NCI-H524 (cell line): ENCODE measurements at regions not wholly inside any gene's neighbourhood (a gene's known extent, or its start where the extent isn't known, plus 50 kb on each side); places are given as distances from the start of the nearest gene placed in this dataset.

Source experiments
- DNase-seq, 2 experiments: peaks; one replicate each; lab custom pipeline; 2025; lab: John Stamatoyannopoulos, UW

DNA sequence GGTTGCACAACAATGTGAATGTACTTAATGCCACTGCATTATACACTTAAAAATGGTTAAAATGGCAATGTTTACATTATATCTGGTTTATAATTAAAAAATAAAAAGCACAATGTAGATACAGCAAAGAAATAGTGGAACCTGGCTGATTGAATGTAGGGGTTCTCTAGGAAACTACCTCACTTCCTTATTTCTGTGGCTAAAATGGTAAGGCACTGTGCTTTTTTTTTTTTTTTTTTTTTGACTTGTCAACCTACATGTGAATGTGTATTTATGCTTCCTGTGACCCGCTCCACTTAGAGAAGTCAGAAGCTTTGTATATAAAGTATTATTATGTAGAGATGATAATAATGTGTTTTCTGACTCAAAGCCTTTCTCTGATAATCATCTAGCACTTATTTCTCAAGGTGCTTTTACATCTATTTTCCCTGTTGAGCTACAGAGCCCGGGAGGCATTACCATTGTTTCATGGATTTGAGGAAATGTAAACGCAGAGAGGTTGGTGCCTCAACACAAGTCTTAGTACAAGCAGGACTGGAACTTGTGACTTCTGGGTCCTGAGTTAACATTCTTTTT lies 55.0 kb downstream of the SOX4 start:
- DNase-seq = no peak

DNA sequence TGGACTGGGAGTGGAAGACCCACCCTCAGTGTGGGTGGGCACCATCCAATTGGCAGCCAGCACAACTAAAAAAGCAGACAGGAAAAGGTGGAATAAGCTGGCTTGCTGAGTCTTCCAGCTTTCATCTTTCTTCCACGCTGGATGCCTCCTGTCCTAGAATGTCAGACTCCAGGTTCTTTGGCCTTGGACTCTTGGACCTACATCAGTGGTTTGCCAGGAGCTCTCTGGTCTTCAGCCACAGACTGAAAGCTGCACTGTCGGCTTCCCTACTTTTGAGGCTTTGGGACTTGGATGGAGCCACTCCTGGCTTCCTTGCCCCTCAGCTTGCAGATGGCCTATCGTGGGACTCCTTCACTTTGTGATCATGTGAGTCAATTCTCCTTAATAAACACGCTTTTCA lies 59.8 kb downstream of the SOX4 start:
- DNase-seq = no peak

DNA sequence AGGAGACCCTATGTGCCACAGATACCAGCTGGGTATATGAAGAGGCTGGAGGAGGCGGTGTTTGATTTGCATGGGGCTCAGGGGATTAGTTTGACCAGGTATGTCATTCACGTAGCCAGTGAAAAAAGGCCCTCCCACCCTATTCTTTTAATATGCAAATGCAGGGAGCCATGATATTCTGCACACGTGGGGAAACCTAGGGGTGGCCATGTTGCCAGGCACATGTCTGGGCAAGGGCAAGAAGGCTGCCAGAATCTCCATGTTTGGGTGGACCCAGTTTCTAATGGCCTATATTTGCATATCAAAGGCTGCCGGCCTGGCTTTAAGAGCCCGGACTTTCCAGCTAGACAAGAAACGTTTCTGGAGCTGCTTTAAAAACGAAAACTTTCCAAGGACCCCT lies 60.4 kb downstream of the SOX4 start:
- DNase-seq = no peak

DNA sequence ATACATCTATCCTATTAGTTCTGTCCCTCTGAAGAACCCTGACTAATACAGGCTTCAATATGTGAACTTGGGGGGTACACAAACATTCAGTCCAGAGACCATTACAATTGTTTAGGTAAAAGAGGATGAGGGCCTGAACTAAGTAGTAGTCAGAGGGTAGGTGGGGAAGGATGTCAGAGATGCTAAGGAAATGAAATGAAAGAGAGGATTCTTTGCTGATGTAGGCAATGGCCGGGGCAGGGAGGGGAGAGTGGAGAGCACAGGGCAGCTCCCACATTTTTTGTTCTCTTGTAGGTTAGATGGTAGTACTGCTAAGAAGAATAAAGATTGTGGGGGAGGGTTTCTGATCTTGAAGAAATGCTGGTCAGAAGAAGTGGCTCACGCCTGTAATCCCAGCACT lies 60.8 kb downstream of the SOX4 start:
- no peak for DNase-seq

DNA sequence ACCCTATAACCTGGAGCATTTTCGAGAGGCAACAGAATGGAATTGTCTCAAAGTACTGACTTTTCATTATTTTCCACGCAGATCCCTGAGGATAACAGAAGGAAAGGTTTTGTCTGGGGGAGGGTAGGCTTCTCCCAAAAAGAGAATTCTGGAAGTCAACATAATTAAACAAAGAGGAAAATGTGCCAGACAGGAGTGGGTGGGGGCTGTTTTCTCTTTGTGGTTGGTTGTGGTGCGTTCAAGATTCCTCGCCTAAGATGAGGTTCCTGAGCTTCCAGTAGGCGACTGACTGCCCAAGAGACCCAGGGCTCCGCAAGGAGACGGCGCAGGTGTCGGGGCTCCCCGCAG lies 70.4 kb downstream of the SOX4 start:
- DNase-seq = no peak

DNA sequence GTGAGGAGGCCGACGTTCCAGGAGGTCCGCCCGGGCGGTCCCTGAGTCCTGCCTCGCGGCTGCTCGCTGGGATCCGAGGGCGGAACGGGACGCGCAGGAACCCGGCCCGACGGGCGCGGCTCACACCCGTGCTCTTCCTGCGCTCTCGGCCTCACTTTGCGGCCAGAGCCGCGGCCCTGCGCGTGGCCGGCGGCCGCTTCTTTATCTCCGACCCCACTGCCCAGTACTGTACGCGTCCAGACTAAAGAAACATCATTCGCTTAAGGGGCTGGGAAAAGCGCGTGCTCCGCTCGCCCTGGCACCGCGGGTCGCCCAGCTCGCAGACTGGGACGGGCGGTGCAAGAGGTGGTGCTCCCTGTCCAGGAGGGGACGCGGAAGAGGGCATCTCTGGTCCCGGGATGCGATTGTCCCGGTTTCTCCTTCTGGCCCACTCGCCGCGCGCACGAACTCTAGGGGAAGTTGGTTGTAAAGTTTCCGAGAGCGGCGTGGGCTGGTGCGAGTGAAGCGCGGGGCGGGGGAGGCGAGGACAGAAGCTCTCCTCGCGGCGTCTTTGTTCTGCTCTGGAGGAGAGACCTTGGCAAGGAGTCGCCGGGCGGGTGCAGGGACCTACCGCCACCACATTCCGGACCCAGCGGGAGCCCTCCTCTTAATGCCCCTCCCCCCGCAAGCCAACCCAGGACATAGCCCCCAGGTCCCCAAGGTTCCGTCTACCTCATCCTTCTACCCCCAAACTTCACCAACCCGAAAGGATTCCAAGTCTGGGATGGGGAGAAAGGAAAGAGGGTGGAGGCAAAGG lies 71.0 kb downstream of the SOX4 start:
- DNase-seq = peak; percentile 7 to 25

DNA sequence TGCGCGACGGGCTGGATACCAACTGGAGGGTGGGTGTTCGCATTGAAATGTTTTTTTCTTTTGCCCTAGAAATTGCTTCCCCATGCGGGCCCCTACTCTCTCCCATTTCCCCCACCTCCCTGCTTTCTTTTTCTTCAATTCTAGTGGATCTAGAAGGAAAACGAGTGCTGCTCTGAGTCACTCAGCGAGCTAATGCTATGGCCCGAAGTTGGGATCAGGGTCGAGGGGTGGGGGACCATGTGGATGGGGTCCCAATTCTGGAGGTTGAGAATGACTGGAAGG lies 71.5 kb downstream of the SOX4 start:
- DNase-seq = no peak

DNA sequence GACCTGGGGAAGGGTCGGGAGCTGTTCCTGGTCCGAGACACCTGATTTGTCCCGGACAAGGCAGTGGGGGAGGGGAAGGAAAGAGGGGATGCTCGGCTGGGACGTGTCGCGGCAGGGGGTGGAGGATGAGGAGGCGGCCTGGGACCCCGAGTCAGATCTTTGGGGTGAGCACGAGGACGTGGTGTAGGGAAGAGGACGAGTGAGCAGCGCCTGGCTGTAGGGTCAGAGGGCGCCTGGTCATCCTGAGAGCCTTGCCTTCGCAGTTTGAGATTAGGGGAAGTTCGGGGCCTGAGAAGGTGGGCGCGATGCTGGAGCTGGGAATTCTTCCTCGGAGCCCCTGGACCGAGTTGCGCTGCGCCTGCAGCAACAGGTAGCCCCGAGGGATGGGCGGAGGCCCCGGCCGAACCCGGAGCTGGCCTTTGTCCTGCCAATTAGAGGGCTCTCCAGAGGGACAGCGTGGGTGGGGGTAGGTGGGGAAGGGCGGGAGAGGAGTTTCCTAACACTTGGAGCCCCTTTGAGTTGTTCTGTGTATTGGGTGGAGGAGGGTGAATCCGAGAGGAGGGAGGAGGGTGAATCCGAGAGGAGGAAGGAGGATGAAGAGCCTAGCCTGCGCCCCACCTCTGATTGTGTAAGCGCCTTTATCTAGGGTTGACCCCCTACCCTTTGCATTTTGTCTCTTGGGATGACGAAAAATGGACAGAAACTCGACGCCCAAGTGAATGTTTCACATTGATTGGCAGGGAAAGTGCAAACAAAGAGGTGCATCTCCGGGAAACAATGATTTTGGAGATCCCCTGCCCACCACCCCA lies 72.0 kb downstream of the SOX4 start:
- DNase-seq = peak in 1 of 2 experiments; percentile 4

DNA sequence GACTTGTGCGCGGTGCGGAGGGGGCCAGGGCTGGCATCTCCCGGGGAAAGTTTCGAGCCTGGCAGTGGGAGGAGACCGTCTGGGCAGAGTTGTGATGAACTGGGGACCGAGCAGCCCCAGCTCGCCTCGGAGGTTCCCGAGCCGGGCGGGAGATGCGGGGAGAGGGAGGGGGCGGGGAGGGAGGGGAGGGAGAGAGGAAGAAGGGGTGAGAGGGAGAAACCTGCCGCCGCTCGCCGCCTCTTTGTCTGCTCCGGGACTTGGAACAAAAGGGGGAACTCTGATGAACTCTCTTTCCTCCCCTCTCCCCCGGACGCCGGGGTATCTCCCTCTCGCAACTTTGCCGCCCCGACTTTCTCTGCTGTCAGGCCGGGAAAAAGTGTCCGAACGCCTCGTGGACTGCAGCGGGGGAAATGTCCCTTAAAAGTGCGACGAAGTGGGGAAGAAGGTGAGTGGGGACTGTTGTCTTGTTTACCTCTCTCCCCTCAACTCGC lies 72.7 kb downstream of the SOX4 start:
- peak in 1 of 2 experiments; percentile 17 for DNase-seq

DNA sequence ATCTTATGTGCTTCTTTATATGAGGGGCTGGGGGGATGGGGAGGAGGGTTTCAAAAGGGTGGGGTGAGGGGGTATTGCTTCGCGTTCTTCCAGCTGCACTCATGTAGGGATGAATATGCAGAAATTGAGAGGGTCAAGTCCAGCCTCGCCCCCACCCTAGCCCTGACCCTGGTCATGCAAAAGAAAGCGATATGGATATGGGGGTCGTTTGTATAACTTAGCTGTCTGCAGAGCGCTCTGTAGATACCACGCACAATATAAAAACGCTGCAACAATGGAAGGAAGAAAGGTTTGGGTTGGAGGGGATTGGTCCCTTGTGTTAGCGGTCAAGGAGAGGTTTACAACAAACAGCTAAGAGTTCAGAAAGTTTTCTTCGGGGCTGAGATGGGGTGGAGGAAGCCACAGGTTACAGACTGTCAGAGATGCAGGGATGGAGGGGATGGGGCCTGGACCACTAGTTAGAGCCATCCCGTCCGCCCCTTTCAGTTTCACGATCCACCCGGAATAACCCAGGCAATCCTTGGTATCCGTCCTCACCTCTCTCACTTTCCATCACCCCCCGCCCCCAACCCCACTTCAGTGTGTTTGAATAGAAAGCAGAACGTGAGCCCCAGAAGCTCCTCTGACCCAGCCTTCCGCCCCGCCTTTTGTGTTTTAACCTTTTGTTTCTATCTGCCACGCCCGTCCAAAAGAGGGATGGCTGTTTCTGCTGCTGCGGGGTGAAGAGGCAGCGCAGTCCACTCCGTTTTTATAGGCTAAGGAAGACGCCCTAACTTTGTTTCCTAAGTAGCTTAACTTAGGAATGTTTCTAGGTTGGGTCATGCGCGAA lies 73.5 kb downstream of the SOX4 start:
- no peak for DNase-seq

DNA sequence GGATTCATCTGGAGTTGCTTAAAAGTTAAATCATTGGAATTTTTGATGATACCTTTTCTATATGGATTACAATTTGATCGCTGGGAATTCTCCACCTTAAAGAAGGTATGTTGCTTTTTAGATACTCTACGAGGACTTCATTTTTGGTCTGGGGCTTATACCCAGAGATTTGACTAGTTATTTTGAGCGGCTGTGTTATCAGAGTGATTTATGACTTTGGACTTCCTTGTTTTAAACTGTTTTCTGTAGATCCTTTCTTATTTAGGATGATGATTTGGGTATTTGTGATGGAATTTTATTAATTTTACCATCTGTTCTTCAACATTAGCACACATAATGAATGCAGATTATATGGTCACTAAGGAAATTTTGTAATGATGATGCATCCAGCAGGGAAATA lies 75.2 kb downstream of the SOX4 start:
- no peak for DNase-seq

DNA sequence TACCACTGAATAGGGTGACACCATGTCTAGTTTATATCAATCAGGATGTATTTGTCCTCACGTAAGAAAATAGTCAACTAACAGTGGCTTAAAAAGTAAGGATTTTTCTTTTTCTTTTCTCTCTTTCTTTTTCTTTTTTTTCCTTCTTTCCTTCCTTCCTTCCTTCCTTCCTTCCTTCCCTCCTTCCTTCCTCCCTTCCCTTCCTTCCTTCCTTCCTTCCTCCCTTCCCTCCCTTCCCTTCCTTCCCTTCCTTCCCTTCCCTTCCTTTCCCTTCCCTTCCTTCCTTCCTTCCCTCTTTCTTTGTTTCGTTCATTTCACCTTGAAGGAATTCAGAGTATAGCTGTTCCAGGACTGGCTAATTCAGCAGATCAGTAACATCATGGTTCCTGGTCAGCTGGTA lies 83.2 kb downstream of the SOX4 start:
- no peak for DNase-seq

DNA sequence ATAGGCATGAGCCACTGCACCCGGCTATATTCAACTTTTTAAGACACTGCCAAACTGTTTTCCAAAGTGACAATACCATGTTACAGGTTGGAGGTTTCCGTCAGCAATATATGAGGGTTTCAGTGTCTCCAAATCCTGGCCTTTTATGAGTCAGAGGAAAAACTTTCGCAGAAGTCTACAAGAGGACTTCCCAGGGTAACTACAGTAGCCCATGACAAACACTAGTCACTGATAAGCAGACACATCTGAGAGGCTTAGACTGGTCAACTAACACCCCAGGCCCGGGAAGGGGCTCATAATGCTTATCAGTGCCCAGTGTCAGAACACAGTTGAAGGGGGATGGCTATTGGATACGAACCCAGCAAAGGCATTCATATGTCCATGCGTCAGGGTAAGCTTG lies 85.4 kb downstream of the SOX4 start:
- DNase-seq = no peak

DNA sequence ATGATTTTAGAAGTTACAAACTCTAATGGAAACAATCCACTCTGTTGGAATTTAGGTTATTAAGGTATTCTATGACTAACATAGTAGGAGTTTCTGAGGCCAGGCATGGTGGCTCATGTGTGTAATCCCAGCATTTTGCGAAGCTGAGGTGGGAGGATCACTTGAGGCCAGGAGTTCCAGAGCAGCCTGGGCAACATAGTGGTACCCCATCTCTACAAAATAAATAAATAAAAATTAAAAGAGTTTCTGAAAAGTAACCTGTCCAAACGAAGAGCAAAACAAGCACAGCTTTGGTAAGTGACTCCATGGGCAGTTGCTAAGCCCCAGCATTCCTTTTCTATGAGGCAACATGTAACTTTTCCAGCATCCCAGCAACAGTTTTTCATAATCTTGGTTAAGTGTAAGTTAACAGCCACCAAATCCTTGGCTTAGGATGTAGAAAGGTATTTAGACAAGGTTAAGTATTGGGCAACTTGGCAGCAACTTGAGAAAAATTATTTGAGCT lies 86.3 kb downstream of the SOX4 start:
- no peak for DNase-seq

DNA sequence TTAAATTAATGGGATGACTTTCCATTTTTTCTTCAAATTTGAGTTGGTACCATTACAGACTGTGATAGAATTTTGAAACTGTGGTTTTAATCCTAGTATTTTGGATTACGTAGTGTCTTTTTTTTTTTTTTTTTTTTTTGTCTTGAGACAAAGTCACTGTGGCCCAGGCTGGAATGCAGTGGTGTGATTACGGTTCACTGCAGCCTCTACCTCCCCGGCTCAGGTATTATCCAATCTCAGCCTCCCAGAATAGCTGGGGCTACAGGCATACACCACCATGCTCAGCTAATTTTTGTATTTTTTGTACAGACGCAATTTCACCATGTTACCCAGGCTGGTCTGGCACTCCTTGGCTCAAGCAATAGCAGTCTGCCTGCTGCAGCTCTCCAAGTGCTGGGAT lies 87.1 kb downstream of the SOX4 start:
- no peak for DNase-seq

DNA sequence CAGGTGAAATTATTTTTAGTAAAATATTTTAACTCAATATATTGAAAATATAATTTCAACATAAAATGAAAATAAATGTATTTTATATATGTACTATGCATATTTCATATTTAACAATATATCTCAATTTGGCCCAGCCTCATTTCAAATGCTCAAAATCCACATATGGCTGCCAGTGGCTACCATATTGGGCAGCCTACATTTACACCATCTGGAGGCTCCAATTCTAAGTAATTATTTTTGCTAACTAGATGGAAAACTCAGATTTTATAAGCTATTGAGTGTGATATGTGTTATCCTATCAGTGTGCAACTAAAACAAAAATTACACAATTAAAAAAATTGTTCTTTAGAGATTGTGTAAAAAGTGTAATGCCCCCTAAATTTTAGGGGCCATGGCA lies 96.9 kb downstream of the SOX4 start:
- DNase-seq = no peak

DNA sequence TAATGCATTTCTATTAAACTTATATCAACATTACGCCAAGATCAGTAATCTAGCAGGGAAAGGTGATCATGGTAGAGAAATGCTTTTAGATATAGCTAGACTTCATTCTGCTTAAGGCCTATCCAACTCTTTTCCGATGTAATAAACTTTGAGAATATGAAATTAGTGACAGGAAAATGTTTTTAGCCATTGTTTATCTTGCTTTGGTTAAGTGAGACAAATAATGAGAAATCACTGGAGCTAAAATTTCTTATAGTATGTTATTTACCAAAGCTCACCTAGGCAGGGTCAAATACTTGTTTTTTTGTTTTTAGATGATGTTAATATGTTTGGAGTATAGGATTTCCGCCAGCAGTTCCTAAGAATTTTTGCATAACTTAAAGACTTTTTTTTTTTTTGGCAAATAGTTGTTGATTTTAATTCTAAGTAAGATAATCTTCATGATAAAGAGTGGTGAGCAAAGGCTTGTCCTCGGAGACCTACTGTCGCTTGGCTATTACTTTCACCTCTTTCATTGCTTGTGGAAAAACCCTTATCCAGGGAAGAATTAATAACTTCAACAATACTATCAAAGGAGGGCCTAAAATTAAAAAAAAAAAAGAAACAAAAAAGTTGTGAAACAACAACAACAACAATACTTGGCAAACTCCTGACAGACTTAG lies 98.3 kb downstream of the SOX4 start:
- no peak for DNase-seq

DNA sequence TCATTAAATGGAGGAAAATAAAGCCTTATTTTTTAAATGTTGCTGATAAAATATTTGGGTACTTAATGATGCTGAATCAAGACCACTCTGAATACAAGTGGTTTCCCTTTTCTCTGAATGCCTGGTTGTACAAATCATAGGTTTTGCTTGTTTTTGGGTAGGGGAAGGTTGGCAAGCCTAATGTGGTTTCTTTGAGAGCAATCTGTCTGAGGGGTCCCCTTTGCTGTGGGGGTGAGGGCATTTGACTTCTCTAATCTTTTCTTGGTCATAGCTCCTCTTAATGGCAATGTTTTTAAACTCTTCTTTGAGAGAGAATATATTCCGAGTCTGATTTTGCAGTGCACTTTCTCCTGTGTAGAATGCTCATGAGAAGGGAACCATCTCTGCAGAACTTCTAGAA lies 99.2 kb downstream of the SOX4 start:
- no peak for DNase-seq

DNA sequence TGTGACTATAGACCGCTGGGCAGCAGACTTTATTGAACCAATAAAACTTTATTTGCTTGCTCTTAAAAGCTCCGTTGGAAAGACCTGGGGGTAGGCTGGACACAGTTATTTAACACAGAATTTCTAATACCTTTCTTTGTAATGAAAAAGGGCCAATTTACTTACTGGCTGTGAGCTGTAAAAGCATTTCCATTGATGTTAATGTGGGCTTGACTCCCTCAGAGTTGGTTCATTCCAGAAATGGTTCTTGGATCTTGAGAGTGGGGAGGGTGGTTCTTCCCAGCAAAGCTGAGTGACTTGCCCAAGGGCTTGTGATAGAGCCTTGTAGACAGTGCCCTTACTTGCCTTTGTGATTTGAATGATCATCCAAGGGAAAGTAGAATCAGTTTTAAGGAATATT lies 100.6 kb downstream of the SOX4 start:
- DNase-seq = no peak

DNA sequence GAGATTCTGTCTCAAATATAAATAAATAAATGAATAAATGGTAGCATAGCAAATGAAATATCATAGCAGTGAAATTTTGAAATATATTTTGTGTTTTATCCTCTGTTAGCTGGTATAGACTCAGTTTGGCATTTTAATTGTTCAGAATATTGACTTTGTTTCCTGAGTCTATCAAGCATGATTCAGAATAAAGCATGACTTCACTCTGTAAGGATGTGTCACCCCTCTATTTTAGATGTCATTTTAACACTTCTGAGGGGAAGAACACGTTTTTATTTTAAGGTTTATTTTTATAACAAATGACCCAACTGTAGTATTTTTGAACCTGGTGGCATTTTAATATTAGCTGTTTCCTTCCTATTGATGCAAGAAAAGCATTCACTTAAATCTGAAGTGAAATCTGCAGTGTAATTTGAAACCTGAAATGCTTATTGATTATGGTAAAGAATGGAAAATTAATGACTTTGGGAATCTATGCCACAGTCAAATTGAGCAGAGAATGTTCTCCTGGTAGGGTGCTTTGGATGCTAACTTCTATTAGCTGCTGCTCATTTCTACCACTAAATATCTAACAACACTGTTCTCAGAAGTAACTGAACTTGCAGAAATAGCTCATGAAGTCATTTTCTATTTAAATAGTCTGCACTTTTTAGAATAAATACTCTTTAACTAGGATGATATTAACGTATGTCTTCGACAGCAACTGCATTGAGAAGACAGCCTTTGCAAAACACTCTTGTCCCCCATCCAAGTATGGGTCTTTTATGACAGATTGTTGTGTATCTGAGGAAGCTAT lies 114.2 kb downstream of the SOX4 start:
- DNase-seq = no peak

DNA sequence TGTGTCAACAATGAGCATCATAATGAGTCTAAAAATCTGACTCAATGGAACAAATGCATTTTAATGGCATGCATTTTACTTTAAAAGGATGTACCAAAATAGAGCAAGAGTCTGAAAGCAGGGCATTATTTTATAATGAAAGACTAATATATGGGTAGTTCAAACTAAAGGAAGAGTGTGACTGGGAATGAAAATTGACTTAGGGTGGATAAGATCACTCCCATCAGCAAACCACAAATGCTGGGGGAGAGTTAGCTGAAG lies 114.7 kb downstream of the SOX4 start:
- no peak for DNase-seq
